GM23248 (cell line): ENCODE measurements at regions not wholly inside any gene's neighbourhood (a gene's known extent, or its start where the extent isn't known, plus 50 kb on each side); places are given as distances from the start of the nearest gene placed in this dataset.

Source experiments
- EZH2 ChIP-seq: fragments of 200-600 bp; sonication (generic); IDR thresholded peaks from 2 replicates; pipeline ENCODE4 v1.6.1; 2018; ENCODE audit warnings: antibody characterized with exemption, mild to moderate bottlenecking; ENCODE audit not compliant: insufficient read depth, poor library complexity, severe bottlenecking
- EZH2phosphoT487 ChIP-seq: fragments of 200-600 bp; sonication (generic); IDR thresholded peaks from 2 replicates; pipeline ENCODE4 v1.6.1; 2018; ENCODE audit warnings: antibody characterized with exemption, moderate library complexity, mild to moderate bottlenecking, low read depth; ENCODE audit not compliant: insufficient read depth

- no peak for TF ChIP-seq EZH2phosphoT487
- TF ChIP-seq EZH2: no peak
Observed at GRCh38 chr19:32178956-32179355, 166.5 kb upstream of the ZNF507 start.
